GM19372 (cell line): ENCODE measurements at regions not wholly inside any gene's neighbourhood (a gene's known extent, or its start where the extent isn't known, plus 50 kb on each side); places are given as distances from the start of the nearest gene placed in this dataset.

Experiments used
- ATAC-seq: cut with Tn5 transposase; IDR thresholded peaks from one replicate; pipeline ENCODE4 v1.9.1; 2021; ENCODE audit warnings: mild to moderate bottlenecking, low read depth, moderate library complexity; ENCODE audit not compliant: unreplicated experiment

GRCh38 chr20:22905658-22906057 is 129.5 kb upstream of the SSTR4 start:
- ATAC-seq: no peak

DNA sequence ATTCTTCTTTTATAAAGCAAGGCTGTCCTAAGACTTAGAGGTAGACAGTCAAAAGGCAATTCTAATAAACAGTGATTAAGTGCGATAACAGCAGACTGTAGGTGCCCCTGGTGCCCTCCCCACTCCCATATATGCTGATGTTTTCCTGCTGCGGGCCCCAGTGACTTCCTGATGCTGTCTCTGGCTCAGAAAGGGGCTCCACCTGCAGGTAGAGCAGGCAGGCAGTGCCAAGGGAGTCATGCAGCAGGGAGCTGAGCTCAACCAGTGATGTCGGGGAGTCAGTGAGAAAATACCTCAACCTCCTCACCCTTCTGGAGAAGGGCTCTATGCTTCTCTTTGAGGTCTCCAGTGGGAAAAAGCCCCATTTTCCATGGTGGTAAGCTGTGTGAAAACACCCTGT is 126.7 kb upstream of the SSTR4 start:
- ATAC-seq: no peak

GRCh38 chr20:22908944-22909343 is 126.2 kb upstream of the SSTR4 start:
- ATAC-seq: no peak

GRCh38 chr20:22909436-22909835 is 125.7 kb upstream of the SSTR4 start:
- ATAC-seq: no peak

GRCh38 chr20:22910287-22910852 is 124.7 kb upstream of the SSTR4 start:
- ATAC-seq: no peak

- no peak for ATAC-seq
These were observed 120.8 kb upstream of the SSTR4 start for GRCh38 chr20:22914291-22914690.

- no peak for ATAC-seq
These were observed 119.6 kb upstream of the SSTR4 start for GRCh38 chr20:22915512-22915911.

GRCh38 chr20:22916021-22916842 is 118.9 kb upstream of the SSTR4 start:
- ATAC-seq: no peak

- ATAC-seq: no peak
These were observed 116.7 kb upstream of the SSTR4 start for GRCh38 chr20:22918286-22918983.

- ATAC-seq: no peak
These were observed 114.2 kb upstream of the SSTR4 start for GRCh38 chr20:22920898-22921297.

DNA sequence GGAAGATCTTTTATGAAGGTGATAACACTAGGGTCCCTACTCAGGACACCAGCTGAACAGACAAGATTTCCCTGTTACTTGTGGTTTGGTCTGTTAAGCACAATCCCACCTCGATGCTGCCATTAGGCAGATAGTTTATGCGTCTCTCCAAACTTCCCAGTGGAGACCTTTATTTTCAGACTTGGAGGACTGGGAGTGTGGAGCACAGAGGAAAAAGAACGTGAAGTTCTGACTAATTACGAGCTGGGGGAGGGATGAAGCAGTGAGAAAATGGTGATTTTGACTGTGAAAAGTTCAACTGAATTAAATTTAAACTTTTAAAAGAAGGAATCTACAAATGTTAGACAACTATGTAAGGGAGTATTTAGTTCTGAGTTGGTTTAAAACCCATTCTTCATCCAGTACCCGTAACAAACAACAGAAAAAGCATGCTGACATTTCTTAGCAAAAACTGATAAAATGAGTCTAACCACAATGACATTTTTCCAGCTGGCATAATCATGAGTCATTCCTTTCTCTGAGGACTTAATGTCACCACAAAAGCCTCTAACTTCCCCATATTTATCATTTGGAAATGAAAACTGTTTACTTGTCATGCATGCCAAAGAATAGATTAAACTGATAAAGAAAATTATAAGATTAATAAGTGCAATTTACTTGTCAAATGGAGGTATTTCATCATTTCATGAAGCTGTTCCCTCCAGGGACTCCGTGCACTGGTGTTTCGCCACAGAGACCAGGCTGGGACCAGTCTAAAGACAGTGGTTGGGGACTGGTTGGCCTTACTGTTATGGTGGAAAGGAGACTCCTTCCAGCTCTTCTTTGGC is 113.3 kb upstream of the SSTR4 start:
- ATAC-seq: no peak

DNA sequence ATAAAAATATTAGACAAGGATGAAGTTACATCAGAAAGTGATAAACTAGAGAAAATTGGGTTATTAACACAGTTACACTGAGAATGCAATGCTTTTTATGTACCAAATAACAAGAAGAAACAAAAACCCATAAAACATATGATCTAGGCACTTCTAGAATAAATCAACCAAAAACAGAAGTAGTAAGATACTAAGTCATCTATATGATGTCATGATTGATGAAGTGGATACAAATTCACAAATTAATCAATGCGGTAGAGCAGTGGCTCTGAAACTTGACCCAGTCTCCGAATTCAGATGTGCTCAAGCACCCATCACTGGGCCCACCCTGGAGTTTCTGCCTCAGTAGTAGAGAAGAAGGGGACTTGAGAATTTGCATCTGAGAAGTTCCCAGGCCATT is 112.1 kb upstream of the SSTR4 start:
- ATAC-seq: no peak

- ATAC-seq: no peak
These were observed 110.9 kb upstream of the SSTR4 start for GRCh38 chr20:22924046-22924737.

DNA sequence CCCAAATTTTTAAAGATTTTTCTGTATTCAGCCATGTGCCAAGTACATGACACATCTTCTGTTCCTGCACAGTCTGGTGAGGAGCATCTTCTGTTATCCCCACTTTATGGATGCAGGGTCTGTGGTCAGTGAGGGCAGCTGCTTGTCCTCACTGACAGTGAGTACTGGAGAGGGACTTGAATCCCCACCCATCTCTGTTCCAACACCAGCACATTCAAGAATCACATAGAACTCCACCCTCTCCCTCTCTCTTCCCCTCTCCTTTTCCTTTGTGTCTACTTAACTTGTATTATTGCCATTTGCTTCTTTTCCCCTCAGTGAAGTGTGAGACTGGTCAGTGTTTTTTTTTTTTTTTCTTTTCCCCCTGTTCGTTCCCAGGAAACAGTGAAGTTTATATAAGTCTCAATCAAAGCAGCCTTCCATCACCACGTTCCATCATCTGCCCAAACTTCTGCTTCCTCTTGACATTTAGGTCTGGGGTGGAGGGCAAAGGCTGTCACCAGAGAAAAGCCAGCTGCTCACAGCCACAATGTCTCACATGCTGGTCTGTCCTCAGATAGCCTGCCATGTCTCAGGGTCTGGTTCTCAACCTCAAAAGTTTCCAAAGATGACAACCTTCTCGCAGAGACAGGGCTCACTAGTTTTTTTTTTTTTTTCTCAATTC is 110.0 kb upstream of the SSTR4 start:
- ATAC-seq: no peak

- no peak for ATAC-seq
These were observed 109.5 kb upstream of the SSTR4 start for GRCh38 chr20:22925613-22925983.

GRCh38 chr20:22927537-22927936 is 107.6 kb upstream of the SSTR4 start:
- ATAC-seq: no peak

DNA sequence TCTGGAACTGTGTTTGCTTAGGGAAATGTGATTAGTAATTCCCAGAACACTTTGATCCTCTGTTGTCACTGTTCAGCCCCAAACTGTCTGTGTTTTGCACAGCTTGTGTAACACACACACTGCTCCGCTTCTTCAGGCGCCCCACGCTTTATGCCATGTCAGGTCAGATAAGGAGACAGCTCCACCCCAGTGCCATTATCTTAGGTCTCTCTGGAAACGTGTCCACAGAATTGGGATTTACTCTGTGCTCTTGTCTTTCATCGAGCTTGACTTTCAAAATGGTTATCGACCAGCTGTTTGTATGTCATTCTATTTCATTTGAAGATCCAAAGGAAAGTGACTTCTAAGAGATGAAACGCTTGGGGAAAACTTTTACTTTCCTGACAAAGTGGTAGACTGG is 106.4 kb upstream of the SSTR4 start:
- no peak for ATAC-seq

DNA sequence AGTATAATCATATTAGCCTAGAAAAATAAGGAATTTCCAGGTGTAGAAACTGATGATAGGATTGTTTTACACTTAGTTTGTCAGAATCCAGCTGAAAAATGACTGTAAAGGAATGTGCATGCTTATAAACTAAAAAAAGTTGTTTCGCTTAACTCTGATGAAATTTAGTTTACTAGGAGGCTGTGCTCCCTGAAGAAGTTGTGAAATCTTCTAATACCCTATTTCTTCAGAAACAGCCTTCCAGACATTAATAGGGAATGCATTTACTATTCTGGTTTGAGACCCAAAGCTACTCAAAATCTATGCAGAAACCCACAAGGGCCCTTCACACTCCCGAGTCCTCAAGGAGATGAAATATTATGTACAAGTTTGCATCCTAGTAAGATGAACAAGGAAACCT is 105.5 kb upstream of the SSTR4 start:
- no peak for ATAC-seq

GRCh38 chr20:22931653-22932608 is 103.2 kb upstream of the SSTR4 start:
- ATAC-seq: no peak
